GM12801 (cell line): ENCODE measurements at regions not wholly inside any gene's neighbourhood (a gene's known extent, or its start where the extent isn't known, plus 50 kb on each side); places are given as distances from the start of the nearest gene placed in this dataset.

Experiments
- TF ChIP-seq, protein P1 (sequence below): IDR thresholded peaks from one replicate; pipeline ENCODE4 v1.5.1; 2011; ENCODE audit warnings: control low read depth; ENCODE audit not compliant: insufficient read length; ENCODE audit errors: extremely low read depth

DNA sequence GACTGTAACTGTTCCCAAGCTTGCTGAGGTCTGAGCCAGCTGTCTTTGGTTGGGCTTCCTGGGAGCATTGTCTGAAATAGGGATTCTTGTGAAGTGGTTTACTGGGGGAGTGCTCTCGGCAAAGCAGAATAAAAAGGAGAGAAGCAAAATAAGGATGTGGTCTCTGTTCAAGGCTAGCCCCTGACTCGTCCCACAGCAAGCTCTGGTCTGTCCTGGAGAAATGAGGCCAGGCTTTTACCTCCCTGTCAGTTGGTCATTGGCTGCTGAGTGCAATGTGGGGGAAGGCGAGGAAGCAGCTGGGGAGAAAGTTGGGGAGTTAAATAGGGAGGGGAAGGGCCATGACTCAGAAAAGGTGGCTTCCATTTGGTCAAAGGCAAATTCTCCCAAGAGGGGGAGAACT is 303.9 kb upstream of the DUSP10 start:
- TF ChIP-seq, protein P1, sequence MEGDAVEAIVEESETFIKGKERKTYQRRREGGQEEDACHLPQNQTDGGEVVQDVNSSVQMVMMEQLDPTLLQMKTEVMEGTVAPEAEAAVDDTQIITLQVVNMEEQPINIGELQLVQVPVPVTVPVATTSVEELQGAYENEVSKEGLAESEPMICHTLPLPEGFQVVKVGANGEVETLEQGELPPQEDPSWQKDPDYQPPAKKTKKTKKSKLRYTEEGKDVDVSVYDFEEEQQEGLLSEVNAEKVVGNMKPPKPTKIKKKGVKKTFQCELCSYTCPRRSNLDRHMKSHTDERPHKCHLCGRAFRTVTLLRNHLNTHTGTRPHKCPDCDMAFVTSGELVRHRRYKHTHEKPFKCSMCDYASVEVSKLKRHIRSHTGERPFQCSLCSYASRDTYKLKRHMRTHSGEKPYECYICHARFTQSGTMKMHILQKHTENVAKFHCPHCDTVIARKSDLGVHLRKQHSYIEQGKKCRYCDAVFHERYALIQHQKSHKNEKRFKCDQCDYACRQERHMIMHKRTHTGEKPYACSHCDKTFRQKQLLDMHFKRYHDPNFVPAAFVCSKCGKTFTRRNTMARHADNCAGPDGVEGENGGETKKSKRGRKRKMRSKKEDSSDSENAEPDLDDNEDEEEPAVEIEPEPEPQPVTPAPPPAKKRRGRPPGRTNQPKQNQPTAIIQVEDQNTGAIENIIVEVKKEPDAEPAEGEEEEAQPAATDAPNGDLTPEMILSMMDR = no peak

DNA sequence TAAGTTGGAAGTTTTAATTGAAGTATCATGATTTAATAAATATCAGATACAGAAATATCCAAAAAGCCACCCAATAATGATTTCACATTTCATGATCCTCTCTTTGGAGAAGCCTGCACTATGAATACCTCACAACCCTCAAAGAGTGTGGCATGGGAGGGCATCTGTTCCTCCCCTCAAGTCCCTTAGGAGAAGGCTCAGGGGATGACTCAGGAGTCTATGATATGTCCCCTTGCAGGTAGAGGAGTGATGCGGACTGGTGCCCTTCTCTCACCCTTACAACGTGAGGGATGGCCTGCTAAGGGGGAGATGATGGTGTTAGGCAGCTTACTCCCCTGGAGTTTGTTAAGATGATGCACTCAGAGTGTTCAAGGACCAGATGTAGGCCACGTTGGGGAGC is 303.3 kb upstream of the DUSP10 start:
- TF ChIP-seq, protein P1 = no peak

DNA sequence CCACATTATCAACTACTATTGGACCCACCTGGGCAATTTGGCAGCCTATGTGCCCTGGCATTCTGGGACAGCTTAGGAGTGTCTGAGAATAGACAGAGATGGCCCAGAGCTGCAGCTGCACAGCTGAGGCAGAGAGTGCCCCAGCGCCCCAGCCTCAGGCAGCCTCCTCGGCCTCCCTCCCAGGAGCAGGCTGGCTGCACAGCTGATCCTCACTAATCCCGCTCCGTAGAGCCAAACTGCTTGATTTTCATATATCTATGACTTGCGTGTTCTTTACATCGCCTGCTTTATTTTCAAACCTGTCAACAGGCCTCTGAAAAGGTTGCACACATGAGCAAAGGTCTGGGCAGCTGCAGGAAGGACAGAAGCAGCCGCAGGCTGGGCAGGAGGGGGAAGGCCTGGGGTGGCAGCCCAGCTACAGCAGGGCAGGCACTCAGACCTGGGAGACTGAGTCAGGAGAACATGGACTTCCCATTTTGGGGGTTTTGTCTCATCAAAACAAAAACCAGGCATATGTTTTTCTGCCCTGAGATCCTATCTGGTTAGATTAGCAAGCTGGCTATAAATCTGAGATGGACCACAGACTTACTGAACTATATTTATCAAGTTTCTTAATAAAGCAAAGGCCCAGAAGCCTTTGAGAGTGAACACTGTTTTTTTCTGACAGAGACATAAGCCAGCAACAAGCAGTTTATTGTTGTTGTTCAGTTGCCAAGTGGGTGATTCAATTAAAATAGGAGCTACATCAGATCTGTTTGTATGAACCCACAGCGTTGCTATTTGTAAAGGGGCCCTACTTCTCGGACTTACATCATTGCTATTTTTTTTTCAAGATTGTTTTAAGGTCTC is 301.8 kb upstream of the DUSP10 start:
- TF ChIP-seq, protein P1 = no peak

DNA sequence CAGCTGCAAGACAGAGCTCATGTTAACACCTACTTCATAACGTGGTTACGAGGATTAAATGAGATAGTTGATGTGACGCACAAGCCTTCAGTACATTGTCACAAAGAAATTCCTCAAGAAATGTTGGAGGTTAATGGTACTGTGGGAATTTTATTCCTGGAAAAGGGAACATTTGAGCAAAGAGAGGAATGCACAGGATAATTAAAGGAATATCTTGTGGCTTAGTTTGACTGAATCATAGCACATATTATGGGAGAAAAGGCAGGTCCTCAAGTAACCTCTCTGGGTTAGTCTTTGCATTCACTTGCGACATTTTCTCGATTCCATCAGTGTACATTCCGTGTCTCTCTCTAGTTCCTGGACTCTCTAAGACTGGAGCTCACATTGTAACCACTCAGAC is 300.2 kb upstream of the DUSP10 start:
- TF ChIP-seq, protein P1 = no peak

DNA sequence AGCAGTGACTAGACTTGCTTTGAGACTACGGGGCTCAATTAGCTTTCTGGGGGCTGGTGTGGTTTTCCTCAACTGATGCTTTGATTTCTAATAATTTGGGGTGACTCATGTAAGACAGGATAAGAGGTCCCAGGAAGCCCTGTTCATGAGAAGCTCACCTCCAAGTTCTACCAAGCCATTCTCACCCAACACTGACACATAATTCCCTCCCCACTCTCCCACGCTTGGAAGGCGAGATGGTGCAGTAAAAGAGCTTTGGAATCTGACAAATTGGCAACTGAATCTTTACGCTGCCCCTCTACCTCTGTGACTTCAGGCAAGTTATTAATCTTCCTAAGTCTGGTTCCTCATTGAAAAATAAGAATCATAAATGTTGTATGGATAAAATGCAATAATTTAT is 299.1 kb upstream of the DUSP10 start:
- TF ChIP-seq, protein P1 = no peak

DNA sequence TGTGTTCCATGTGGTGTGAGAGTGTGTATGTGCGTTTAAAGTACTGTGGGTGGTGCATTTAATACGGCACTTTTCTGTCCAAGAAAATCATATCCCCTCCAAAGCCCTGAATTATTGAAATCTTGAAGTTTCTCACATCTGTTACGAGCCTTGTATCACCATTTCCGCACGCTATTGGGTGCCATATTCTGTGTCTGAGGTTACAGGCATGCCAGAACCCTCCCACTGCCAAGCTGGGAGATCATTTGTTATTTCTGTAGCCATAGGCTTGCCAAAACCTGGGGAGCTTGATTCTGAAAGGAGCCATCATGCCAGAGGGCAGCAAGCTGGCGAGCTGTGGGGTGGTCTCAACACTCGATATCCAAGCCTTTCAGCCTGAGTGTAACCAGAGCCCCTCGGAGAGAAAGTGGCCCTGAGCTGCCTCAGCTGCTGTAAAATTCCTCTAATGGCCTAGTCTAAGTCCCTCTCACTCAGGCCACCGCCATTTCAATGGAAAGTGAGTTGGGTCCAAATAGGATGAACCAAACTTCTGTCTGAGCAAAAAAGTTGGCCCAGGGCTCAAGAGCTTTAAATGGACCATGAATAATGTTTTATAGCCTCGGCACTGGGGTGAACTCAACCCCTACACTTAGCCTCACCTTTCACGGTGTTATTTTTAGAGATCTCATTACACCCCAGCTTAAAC is 298.4 kb upstream of the DUSP10 start:
- TF ChIP-seq, protein P1 = no peak

DNA sequence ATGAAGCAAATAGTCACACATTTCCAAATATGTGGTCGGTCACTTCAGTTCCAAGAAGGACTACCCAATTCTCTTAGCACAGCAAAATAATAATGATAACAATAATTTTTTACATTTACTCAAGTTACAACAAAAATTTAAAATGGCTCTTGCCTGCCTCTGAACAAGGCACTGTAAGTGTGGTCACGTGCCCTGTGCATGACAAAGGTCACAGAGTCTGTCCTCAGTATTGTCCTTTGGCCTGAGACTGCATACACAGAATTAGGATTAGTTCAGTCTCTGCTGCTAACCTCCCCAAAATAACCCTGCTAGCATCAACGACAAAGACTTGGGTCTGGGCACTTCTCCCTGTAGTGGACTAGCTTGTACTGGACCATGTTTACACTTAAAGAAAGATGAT is 297.1 kb upstream of the DUSP10 start:
- TF ChIP-seq, protein P1 = no peak
